Cerebellar cortex (tissue), 1 donor: ENCODE measurements at regions not wholly inside any gene's neighbourhood (a gene's known extent, or its start where the extent isn't known, plus 50 kb on each side); places are given as distances from the start of the nearest gene placed in this dataset.

ENCODE experiments used
- DNase-seq: peaks from one replicate; pipeline ENCODE4 v3.0.0-alpha.2; 2015; ENCODE audit warnings: low spot score

- no peak for DNase-seq
Measured at GRCh38 chr3:24596626-24597025, 102.0 kb upstream of the THRB start.

- DNase-seq, result no peak
Measured at GRCh38 chr3:24598695-24599470, 104.2 kb upstream of the THRB start.

GRCh38 chr3:24601066-24601939 lies 106.7 kb upstream of the THRB start:
- no peak for DNase-seq

GRCh38 chr3:24604215-24604614 lies 109.6 kb upstream of the THRB start:
- DNase-seq, result no peak

GRCh38 chr3:24605511-24606028 lies 110.9 kb upstream of the THRB start:
- DNase-seq, result no peak

GRCh38 chr3:24607281-24607680 lies 112.6 kb upstream of the THRB start:
- DNase-seq, result no peak

- peak; percentile 14 for DNase-seq
Measured at GRCh38 chr3:24608701-24609390, 114.2 kb upstream of the THRB start.

- DNase-seq, result no peak
Measured at GRCh38 chr3:24614359-24614758, 119.7 kb upstream of the THRB start.

- no peak for DNase-seq
Measured at GRCh38 chr3:24615177-24615576, 120.5 kb upstream of the THRB start.

GRCh38 chr3:24616110-24616829 lies 121.6 kb upstream of the THRB start:
- no peak for DNase-seq

- DNase-seq, result no peak
Measured at GRCh38 chr3:24622138-24622537, 127.5 kb upstream of the THRB start.

GRCh38 chr3:24622696-24623225 lies 128.1 kb upstream of the THRB start:
- DNase-seq, result no peak

- no peak for DNase-seq
Measured at GRCh38 chr3:24623657-24624056, 129.0 kb upstream of the THRB start.

- DNase-seq, result no peak
Measured at GRCh38 chr3:24624938-24625681, 130.5 kb upstream of the THRB start.

- DNase-seq, result no peak
Measured at GRCh38 chr3:24628523-24629258, 134.0 kb upstream of the THRB start.

- no peak for DNase-seq
Measured at GRCh38 chr3:24631481-24631880, 136.8 kb upstream of the THRB start.

- no peak for DNase-seq
Measured at GRCh38 chr3:24639061-24639460, 144.4 kb upstream of the THRB start.

- DNase-seq, result no peak
Measured at GRCh38 chr3:24639481-24640329, 145.1 kb upstream of the THRB start.

- DNase-seq, result no peak
Measured at GRCh38 chr3:24640330-24640877, 145.8 kb upstream of the THRB start.
